ENCODE measurements at regions not wholly inside any gene's neighbourhood (a gene's known extent, or its start where the extent isn't known, plus 50 kb on each side); places are given as distances from the start of the nearest gene placed in this dataset.

DNA sequence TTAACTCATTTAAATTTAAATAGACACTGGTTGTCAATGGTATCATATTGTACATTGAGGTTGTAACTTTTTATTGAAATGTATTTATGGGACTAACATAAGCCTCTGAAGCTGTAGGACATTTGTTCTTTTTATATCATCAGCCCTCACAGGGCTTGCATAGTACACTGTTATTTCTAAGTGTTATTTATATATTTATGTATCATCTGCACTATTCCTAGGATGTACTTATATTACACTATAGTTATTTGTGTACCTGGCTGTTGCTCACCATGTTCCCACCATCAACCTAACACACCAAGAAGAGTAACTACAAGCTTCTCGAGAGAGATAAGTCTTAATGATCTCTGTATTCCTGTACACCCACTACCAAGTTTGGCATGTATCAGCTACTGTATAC, 224.7 kb downstream of the PPP1R3A start:
- TF ChIP-seq, protein P1, sequence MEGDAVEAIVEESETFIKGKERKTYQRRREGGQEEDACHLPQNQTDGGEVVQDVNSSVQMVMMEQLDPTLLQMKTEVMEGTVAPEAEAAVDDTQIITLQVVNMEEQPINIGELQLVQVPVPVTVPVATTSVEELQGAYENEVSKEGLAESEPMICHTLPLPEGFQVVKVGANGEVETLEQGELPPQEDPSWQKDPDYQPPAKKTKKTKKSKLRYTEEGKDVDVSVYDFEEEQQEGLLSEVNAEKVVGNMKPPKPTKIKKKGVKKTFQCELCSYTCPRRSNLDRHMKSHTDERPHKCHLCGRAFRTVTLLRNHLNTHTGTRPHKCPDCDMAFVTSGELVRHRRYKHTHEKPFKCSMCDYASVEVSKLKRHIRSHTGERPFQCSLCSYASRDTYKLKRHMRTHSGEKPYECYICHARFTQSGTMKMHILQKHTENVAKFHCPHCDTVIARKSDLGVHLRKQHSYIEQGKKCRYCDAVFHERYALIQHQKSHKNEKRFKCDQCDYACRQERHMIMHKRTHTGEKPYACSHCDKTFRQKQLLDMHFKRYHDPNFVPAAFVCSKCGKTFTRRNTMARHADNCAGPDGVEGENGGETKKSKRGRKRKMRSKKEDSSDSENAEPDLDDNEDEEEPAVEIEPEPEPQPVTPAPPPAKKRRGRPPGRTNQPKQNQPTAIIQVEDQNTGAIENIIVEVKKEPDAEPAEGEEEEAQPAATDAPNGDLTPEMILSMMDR (IDR thresholded peaks at IDR 0.05): no peak
- no peak for TF ChIP-seq POLR2A (IDR thresholded peaks at IDR 0.05)
